A549 (cell line): ENCODE measurements at regions not wholly inside any gene's neighbourhood (a gene's known extent, or its start where the extent isn't known, plus 50 kb on each side); places are given as distances from the start of the nearest gene placed in this dataset.
A peak's percentile ranks its signal among the peaks of the same experiment; 100 is the strongest.

Source experiments
- ATAC-seq, 2 experiments: fragments of 200-7000 bp in 1 of 2; fragments of >200 bp in 1 of 2; cut with Nextera tagmentation in 1 of 2; cut with Tn5 transposase in 1 of 2; 3 replicates each; pipeline versions ENCODE4 v1.8.0 to v1.9.1; 2018 to 2020; ENCODE audit warnings: mild to moderate bottlenecking in 1 of 2, moderate library complexity in 1 of 2
- CTCF ChIA-PET: fragments of 300-600 bp; sonication (Branson Sonifier 250); formaldehyde crosslinking; extraction: SDS; loops from one replicate; lab custom pipeline; 2021; ENCODE audit warnings: antibody characterized with exemption, inconsistent platforms; lab: Yijun Ruan, JAX
- POLR2A ChIA-PET: fragments of 350-600 bp; formaldehyde crosslinking; extraction: SDS; loops from one replicate; lab custom pipeline; 2021; ENCODE audit warnings: antibody characterized with exemption, inconsistent platforms; lab: Yijun Ruan, JAX
- DNase-seq, 2 experiments: peaks; one replicate each; pipeline versions ENCODE4 v3.0.0 to v3.0.0-alpha.2; 2011 to 2016; ENCODE audit warnings: low read depth in 1 of 2, low spot score in 1 of 2
- FAIRE-seq: peaks from 2 replicates; lab custom pipeline; 2011; peaks lifted over from hg19 to GRCh38; lab: Jason Lieb, UNC
- H3K27ac ChIP-seq, 2 experiments: fragments of >200 bp; sonication (Bioruptor Twin); formaldehyde crosslinking; 3 replicates each; pipeline ENCODE4 v1.5.1; 2016 to 2017
- H3K4me1 ChIP-seq: fragments of >200 bp; sonication (Bioruptor Twin); formaldehyde crosslinking; 3 replicates; pipeline ENCODE4 v1.6.1; 2016
- H3K4me2 ChIP-seq: fragments of >200 bp; sonication (Bioruptor Twin); formaldehyde crosslinking; 3 replicates; pipeline ENCODE4 v1.6.1; 2016
- H3K4me3 ChIP-seq: fragments of >200 bp; sonication (Bioruptor Twin); formaldehyde crosslinking; 3 replicates; pipeline ENCODE4 v1.5.1; 2016
- H3K9me3 ChIP-seq: fragments of >200 bp; sonication (Bioruptor Twin); formaldehyde crosslinking; 3 replicates; pipeline ENCODE4 v1.6.1; 2016
- BCL3 ChIP-seq: fragments of >200 bp; sonication (Bioruptor Twin); formaldehyde crosslinking; IDR thresholded peaks from 3 replicates; pipeline ENCODE4 v1.6.1; 2016
- BHLHE40 ChIP-seq: IDR thresholded peaks from 2 replicates; pipeline ENCODE4 v1.6.1; 2012; ENCODE audit warnings: low read depth, low read length, inconsistent platforms
- CEBPB ChIP-seq, 2 experiments: fragments of >200 bp in 1 of 2; sonication (Bioruptor Twin) in 1 of 2; formaldehyde crosslinking in 1 of 2; IDR thresholded peaks; 2 replicates each; pipeline ENCODE4 v1.6.1; 2012 to 2016
- CTCF ChIP-seq: fragments of >200 bp; sonication (Bioruptor Twin); formaldehyde crosslinking; IDR thresholded peaks from 3 replicates; pipeline ENCODE4 v1.5.1; 2016
- E2F6 ChIP-seq: IDR thresholded peaks from 2 replicates; pipeline ENCODE4 v1.6.1; 2012; ENCODE audit warnings: low read depth, borderline replicate concordance
- ELK1 ChIP-seq: fragments of 150-350 bp; IDR thresholded peaks from 2 replicates; pipeline ENCODE4 v1.6.1; 2014; ENCODE audit warnings: low read depth, mild to moderate bottlenecking, low read length
- FOSB ChIP-seq: fragments of 250-450 bp; sonication (Bioruptor Pico); IDR thresholded peaks from 2 replicates; pipeline ENCODE4 v1.5.0; 2020; ENCODE audit warnings: mild to moderate bottlenecking, moderate library complexity
- FOSL2 ChIP-seq, 2 experiments: fragments of 450-650 bp in 1 of 2; fragments of >200 bp in 1 of 2; sonication (Bioruptor Twin) in 1 of 2; formaldehyde crosslinking; IDR thresholded peaks; 2 replicates each; pipeline versions ENCODE4 v1.5.0 to v1.6.1; 2016 to 2020; ENCODE audit warnings: mild to moderate bottlenecking in 1 of 2, moderate library complexity in 1 of 2
- HEYL ChIP-seq: fragments of 250-450 bp; sonication (Bioruptor Pico); IDR thresholded peaks from 2 replicates; pipeline ENCODE4 v1.8.0; 2021; ENCODE audit warnings: mild to moderate bottlenecking, moderate library complexity
- HMGXB4 ChIP-seq: fragments of 250-450 bp; sonication (Bioruptor Pico); IDR thresholded peaks from 2 replicates; pipeline ENCODE4 v1.5.0; 2021; ENCODE audit warnings: mild to moderate bottlenecking, moderate library complexity, borderline replicate concordance
- MYC ChIP-seq: IDR thresholded peaks from 2 replicates; pipeline ENCODE4 v1.6.1; 2012; ENCODE audit warnings: mild to moderate bottlenecking, inconsistent platforms, low read length, improper control_type of control experiment, borderline replicate concordance
- NPAS2 ChIP-seq: fragments of 250-450 bp; sonication (Bioruptor Pico); IDR thresholded peaks from 2 replicates; pipeline ENCODE4 v1.8.0; 2022; ENCODE audit warnings: mild to moderate bottlenecking, moderate library complexity, borderline replicate concordance
- NR3C1 ChIP-seq: fragments of >200 bp; sonication (Bioruptor Twin); formaldehyde crosslinking; IDR thresholded peaks from 3 replicates; pipeline ENCODE4 v1.6.1; 2017
- PBX3 ChIP-seq: IDR thresholded peaks from 2 replicates; pipeline ENCODE4 v1.6.1; 2012
- POLR2A ChIP-seq: IDR thresholded peaks from 2 replicates; pipeline ENCODE4 v1.6.1; 2012; ENCODE audit warnings: mild to moderate bottlenecking, low read length
- POLR2AphosphoS2 ChIP-seq: conservative IDR thresholded peaks from 2 replicates; pipeline ENCODE4 v1.6.1; 2012; ENCODE audit warnings: low read length, improper control_type of control experiment, inconsistent platforms
- RARB ChIP-seq: fragments of 250-450 bp; sonication (Bioruptor Pico); IDR thresholded peaks from 2 replicates; pipeline ENCODE4 v1.8.0; 2021; ENCODE audit warnings: mild to moderate bottlenecking, moderate library complexity
- RFX5 ChIP-seq: fragments of 450-650 bp; IDR thresholded peaks from 2 replicates; pipeline ENCODE4 v1.7.1; 2014; ENCODE audit warnings: antibody characterized with exemption, mild to moderate bottlenecking, moderate library complexity
- SREBF2 ChIP-seq: fragments of 450-650 bp; IDR thresholded peaks from 2 replicates; pipeline ENCODE4 v1.6.1; 2014; ENCODE audit warnings: mild to moderate bottlenecking, moderate library complexity
- ZFP36 ChIP-seq: fragments of 450-650 bp; IDR thresholded peaks from 2 replicates; pipeline ENCODE4 v1.6.1; 2014; ENCODE audit warnings: borderline replicate concordance; ENCODE audit not compliant: partially characterized antibody
- ZNF302 ChIP-seq: fragments of 250-450 bp; sonication (Bioruptor Pico); IDR thresholded peaks from 2 replicates; pipeline ENCODE4 v1.9.0; 2021; ENCODE audit warnings: inconsistent platforms, mild to moderate bottlenecking, moderate library complexity
- ZSCAN20 ChIP-seq: fragments of 250-450 bp; sonication (Bioruptor Pico); IDR thresholded peaks from 2 replicates; pipeline ENCODE4 v1.8.0; 2022; ENCODE audit warnings: mild to moderate bottlenecking, moderate library complexity
- WGBS: methylation state at CpG from one replicate; pipeline ENCODE4 v1.1.6; 2017; ENCODE audit errors: missing lambda C conversion rate; 5-methylcytosine and 5-hydroxymethylcytosine counted together

GRCh38 chr2:9103663-9104277 lies 100.3 kb upstream of the MBOAT2 start:
- ATAC-seq, result no peak
- ChIA-PET CTCF (interaction anchor here (0.8 to 1.5 kb wide), 2 partner anchors 9 to 38 kb away, joined by 3 read pairs; no protein-coding TSS in a partner anchor), POLR2A (no interaction called here)
- Histone ChIP-seq H3K4me3 (no peak overlapping the region), H3K27ac (peak overlapping the region in 1 of 2 experiments; percentile 5; a peak in 1 of 6 replicates), H3K9me3 (no peaks in the 10 kb centered on the region), H3K4me1 (peaks cover 8% of the 10 kb centered on the region; the same call in 2 of the 3 replicates), H3K4me2 (no peak overlapping the region)
- WGBS, result 90% methylated on average over 14 of the region's 14 CpGs
- no peak for DNase-seq
- FAIRE-seq, result no peak
- TF ChIP-seq PBX3 (no peak), HEYL (CRISPR knock-in tag) (no peak), FOSL2 (IDR thresholded peaks at IDR 0.05) (no peak), FOSL2 (CRISPR knock-in tag; IDR thresholded peaks at IDR 0.05) (no peak), BCL3 (no peak), ZFP36 (no peak), FOSB (CRISPR knock-in tag) (no peak), POLR2A (no peak), ZNF302 (CRISPR knock-in tag) (no peak), RFX5 (no peak), RARB (CRISPR knock-in tag) (no peak), CTCF (no peak), POLR2AphosphoS2 (no peak), NR3C1 (no peak), CEBPB (IDR thresholded peaks at IDR 0.05) (no peak), NPAS2 (CRISPR knock-in tag) (no peak), MYC (no peak), ELK1 (no peak)

- no peaks in the 10 kb centered on the region for H3K9me3 ChIP-seq
- ChIA-PET CTCF (interaction anchor here (0.8 to 1.5 kb wide), 2 partner anchors 8 to 39 kb away, joined by 3 read pairs; no protein-coding TSS in a partner anchor), POLR2A (no interaction called here)
- WGBS, result 84% methylated on average over 21 of the region's 21 CpGs
- ATAC-seq (no peak; a peak in 1 of 6 replicates), FAIRE-seq (no peak), DNase-seq (no peak)
- no peak overlapping the region for H3K4me2 ChIP-seq
- no peak overlapping the region for H3K4me3 ChIP-seq
- peaks cover 10% of the 10 kb centered on the region; the same call in 2 of the 3 replicates for H3K4me1 ChIP-seq
- TF ChIP-seq CTCF (no peak), HMGXB4 (CRISPR knock-in tag) (no peak), E2F6 (no peak), SREBF2 (no peak), BHLHE40 (no peak), CEBPB (IDR thresholded peaks at IDR 0.05) (no peak), ZSCAN20 (CRISPR knock-in tag) (no peak)
- H3K27ac ChIP-seq, result peak overlapping the region in 1 of 2 experiments; percentile 5; a peak in 1 of 6 replicates
Observed at GRCh38 chr2:9102861-9103662, 99.6 kb upstream of the MBOAT2 start.
